GM18520 (cell line): ENCODE measurements at regions not wholly inside any gene's neighbourhood (a gene's known extent, or its start where the extent isn't known, plus 50 kb on each side); places are given as distances from the start of the nearest gene placed in this dataset.
"Not testable (repeated sequence)": the region's sequence is repeated elsewhere in the genome, so short reads cannot be mapped to it uniquely, and the experiment has no call there.

Experiments used
- ATAC-seq: cut with Tn5 transposase; IDR thresholded peaks from one replicate; pipeline ENCODE4 v1.9.1; 2021; ENCODE audit not compliant: unreplicated experiment

DNA sequence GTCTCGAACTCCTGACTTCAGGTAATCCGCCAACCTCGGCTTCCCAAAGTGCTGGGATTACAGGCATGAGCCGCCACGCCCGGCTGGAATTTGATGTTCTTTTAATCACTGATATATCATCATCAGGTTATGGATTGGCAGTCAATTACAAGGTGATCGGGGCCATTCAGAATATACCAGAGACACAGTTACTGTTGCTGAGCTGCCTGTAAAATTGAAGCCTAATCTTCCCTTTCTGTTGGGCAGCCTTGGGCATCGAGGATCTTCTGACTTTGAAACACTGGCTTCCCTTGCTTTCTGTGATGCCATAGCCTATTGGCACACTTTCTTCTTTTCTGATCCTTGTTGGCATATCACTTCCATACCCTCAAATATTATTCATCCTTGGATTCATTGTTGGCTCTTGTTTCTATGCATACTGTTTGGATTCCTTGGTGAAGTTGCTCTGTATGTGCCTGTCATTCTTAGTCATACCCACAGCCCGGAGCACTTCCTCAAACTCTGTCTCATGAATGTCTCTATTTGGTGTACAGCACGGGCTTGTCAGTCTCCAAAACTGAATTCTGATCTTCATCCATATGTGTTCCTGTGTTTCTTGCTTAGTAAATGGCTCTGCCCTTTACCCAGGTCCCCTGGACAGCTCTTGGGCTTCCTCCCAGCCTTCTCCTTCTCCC lies 85.6 kb upstream of the CRYM start:
- ATAC-seq = not testable (repeated sequence)

DNA sequence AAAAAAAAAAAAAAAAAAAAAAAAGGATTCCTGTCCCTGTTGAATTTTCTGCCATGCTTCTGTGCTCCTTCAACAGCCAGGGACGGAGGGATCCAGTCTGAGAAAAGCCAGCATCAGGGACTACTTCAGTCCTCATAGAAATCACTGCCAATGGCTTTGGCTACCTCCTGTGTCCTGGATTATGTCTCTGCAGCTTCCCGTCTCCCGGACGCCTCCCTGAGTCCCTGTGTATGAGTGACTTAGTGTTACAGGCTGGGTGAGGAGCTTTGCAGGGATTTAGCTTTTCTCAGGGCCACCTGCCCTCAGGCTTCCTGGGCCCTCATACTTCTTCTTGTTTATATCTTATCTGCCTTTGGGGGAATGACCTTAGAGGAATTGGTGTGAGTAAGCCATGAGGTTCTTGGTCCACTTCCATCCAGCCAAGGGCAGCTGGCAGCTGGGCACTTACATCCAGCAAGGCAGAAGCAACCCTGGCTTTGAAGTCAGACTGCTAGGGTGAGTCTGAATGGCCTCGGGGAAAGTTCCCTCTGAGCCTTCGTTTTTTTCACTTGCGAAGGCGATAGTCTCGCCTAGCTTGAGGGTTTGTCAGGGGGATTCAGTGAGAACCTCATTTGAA lies 83.6 kb upstream of the CRYM start:
- ATAC-seq = not testable (repeated sequence)

DNA sequence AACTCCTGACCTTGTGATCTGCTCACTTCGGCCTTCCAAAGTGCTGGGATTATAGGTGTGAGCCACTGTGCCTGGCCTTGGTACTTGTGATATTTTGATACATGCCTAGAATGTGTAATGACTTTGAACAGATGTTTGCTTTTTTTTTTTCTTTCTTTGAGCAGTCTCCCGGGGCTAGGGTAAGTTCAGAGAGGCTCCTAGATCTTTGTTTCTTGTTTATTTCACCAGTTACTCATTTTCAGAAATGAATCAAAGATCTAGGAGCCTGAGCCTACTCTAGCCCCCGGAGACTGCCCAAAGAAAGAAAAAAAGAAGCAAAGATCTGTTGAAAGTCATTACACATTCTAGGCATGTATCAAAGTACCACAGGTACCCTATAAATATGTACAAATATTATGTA lies 83.0 kb upstream of the CRYM start:
- not testable (repeated sequence) for ATAC-seq

DNA sequence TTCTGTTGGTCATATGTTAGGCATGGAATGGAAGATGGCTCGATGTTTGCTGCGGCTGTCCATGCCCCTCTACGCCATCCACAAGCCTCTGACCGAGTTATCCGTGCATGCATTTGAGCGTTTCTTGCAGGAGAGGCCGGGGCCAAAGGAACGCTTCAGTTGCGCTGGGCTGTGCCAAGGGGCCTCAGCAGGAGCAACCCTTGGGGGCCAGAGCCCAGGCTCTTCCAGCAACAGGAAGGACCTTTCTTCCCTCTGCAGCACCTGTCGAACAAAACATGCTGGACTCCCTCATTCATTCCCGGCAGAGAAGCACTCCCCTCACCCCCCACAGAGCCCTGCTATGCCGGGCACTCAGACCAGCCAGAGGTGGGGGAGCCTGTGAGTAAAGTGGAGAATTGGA lies 81.4 kb upstream of the CRYM start:
- ATAC-seq = not testable (repeated sequence)

DNA sequence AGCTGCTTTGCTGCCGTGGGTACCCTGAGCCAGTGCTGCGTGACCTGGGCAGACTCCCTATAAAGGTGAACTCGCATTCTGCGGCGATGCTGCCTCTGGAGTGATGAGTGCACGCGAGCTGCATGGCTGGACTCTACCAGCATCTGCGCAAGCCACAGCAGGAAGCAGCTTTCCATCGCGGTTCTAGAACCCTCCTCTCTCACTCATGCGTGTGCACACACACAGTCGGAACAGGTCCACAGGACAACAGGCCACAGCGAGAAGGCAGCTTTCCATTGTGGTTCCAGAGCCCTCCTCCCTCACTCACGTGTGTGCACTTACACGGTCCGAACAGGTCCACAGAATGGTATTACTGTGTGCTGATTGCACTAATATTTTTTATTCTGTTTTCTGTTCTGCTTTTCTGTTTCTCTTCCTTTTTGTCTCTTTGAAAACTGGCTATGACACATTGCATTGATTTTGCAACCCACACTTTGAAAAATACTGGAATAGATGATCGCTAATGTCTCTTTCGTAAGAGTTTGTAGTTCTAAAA lies 80.2 kb upstream of the CRYM start:
- peak; percentile 38 for ATAC-seq

DNA sequence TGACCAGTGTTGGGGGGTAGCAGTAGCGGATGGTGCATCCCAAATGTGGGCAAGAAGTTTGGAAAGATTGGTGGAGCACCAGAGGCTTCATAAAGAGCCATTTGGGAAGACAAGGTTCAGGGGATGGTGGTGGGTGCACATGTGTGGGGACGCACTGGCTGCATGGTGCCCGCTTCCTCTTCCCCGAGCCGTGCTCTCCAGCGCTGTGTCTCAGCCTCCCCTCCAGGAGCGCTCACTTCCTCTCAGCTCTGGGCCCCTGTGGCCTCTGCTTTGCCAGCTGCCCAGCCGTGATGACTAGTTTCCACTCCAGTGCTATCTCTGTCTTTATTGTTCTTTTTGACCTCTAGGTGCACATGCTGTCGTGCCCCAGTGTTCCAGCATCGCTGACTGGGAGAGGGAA lies 78.2 kb upstream of the CRYM start:
- ATAC-seq = not testable (repeated sequence)

DNA sequence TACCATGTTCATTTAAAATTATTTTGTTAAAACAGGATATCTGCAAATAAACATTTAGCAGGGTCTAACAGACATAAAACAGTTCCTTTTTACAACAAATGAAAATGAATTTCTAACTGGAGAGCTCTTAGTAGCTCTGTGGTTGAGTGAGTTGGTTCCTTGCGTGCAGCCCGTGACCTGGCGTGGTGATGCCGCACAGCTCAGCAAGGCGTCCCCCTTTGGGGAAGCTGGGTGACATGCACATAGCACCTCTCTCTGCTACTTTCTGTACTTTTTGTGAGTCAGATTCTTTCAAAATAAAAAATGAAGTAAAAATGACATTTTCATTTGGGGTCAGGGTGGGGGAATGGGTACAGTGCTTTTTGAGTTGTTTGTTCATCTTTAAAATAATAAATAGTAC lies 73.3 kb upstream of the CRYM start:
- ATAC-seq = not testable (repeated sequence)

DNA sequence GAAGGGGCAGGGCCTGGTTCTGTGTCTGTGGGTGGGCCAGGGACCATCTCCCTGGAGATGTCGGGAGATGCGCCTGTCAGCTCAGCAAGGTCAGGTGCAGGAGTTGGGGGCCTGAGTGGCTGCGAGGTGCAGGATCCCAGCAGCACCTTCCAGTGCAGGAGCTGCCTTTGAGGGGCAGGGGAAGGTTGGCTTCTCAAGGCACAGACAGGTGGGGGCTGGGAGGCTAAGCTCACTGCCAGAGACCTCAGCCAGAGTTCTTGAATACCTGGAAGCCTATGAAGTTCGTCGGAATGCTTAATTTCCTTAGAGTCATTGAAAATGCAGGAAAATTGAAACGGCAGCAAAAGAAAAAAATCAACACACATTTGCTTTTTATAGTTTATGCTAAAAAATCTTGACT lies 72.8 kb upstream of the CRYM start:
- not testable (repeated sequence) for ATAC-seq

DNA sequence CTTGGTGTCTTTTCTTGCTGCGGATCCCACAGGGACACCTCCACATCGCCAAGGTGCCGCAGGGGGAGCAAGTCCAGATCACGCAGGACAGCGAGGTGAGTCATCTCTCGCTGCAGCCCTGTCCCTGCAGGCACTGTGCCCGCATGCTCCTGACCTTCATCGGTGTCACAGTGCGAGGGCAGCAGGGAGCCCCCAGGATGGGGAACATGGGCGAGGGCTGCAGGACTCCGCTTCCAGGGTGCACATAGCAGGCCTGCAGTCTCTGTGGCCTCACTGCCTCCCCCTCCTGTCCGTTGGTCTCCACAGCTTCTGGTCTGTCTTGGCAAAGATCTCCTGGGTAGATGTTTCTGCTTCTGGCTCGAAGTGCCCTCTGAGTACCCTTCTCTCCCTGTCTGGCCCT lies 71.2 kb upstream of the CRYM start:
- not testable (repeated sequence) for ATAC-seq

DNA sequence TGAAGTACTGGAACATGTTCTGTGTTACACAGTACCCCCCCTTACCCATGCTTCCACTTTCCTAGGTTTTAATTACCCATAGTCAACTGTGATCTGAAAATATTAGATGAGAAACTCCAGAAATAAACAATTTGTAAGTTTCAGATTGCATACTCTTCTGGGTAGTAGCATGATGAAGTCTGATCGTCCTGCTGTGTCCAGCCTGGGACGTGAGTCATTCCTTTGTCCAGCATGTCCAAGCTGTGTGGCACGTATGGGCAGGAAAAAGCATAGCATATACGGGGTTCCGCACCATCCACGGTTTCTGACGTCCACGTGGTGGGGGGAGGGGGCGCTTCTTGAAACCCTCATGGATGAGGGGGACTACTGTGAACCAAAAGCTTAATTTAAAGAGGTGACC lies 70.7 kb upstream of the CRYM start:
- ATAC-seq = not testable (repeated sequence)

DNA sequence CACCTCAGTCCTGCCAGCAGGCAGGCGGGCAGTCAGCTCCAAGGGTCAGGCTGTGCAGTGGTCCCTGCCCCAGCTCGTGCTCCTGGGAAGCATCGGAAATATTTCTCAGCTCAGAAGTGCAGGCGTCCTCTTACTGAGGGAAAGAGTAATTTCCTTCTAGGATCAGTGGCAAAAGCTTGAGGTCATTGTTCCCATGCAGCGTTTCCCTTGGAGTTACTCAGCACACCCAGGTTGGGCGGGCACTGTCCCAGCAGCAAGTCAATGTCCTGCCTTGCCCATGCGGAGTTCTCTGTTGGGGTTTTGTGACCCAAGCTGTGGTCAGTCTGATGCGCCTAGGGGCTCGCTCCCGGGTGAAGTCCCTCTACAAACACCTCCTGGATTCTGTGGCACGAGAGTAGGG lies 69.4 kb upstream of the CRYM start:
- not testable (repeated sequence) for ATAC-seq

DNA sequence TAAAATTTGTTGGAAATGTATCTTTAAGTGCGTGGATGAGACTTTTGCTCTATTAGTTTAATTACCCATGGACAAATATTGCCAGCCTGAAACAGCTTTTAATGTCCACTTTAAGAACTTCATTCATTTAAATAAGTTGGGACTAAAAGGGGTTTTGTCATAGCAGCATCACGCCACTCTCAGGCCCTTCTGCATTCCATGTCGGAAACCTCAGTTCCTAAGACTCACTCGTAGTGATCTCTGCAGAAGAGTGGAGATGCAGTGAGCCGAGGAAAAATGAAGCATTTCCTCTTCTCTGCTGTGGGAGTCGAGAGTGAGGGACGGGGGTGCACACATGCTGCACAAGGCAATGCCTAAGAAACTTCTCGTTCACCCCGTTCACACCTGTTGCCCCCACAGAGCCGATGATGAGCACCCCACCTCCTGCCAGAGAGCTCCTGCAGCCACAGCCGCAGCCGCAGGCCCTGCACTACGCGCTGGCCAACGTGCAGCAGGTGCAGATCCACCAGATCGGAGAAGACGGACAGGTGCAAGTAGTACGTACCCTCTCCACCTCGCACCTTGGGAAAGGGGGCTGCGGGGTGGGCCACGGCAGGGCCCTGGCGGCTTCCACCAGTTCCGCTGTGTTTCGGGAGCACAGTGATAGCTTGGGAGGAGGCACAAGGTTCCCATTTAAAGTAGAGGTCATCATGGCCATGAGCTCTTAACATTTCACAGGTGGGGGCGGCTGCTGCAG lies 68.8 kb upstream of the CRYM start:
- ATAC-seq = not testable (repeated sequence)

DNA sequence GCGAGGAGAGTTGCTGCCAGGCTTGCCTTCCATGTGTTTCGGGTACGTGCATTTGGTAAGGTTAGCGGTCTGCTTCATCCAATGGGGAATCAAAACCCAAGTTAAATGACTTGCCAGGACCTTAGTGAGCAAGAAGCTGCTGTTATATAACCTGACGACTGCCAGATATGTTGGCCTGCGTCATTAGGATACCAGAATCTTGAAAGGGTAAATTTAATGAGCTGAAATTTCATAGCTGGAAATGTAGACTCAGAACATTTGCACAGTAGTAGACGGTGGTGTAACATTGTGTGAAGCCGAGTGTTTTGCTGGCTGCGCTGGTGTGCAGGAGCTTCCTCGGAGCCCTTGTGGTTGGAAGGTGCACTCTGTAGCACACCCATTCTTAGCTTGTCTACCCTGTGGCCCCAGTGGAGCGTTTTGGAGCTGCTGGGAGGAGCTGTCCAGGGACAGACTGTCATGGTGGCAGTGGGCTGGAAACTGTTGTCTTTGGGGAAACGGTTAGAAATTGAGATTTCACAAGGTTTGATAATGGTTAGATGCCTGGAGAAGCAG lies 66.3 kb upstream of the CRYM start:
- not testable (repeated sequence) for ATAC-seq

DNA sequence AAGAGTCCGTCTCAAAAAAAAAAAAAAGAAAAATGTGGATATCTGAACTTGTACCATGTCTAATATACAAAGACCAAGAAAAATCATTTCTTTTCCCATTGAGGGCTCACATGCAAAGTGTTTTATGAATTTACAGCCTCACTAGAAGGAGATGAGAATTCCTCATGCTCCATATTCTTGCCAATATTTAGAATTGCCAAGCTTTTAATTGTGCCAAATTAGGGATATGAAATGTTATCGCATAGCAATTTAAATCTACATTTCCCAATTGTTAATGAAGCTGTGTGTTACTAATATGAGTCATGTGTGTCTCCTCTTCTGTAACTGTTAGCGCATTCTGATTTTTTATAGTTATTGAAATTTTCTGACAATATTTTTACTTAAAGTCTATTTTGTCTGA lies 63.0 kb upstream of the CRYM start:
- ATAC-seq = no peak

DNA sequence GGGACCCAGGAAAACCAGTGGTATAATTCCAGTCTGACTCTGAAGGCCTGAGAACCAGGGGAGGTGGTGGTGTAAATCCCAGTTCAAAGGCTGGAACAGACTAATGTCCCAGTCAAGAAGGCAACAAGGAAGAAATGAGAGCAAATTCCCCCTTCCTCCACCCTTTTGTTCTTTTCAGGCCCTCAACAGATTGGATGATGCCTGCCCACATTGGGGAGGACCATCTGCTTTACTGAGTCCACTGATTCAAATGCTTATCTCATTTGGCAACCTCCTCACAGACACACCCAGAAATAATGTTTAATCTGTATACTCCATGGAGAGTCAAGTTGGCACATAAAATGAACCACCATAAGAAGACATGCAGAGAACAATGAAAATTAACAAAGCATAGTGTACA lies 61.9 kb upstream of the CRYM start:
- no peak for ATAC-seq

DNA sequence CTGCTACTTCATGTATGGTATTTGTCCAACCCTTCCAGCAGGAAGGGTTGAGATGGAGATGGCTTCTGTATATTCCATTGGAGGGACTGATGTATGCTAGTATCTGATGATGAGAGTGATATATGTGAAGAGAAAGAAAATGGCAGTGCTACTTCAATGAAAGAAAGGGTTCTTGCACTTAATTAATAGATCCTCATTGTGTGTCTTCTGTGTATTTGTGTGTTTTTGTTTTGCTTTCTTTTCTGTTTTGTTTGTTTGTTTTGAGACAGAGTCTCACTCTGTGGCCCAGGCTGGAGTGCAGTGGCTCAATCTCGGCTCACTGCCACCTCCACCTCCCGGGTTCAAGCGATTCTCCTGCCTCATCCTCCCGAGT lies 61.2 kb upstream of the CRYM start:
- ATAC-seq = no peak

DNA sequence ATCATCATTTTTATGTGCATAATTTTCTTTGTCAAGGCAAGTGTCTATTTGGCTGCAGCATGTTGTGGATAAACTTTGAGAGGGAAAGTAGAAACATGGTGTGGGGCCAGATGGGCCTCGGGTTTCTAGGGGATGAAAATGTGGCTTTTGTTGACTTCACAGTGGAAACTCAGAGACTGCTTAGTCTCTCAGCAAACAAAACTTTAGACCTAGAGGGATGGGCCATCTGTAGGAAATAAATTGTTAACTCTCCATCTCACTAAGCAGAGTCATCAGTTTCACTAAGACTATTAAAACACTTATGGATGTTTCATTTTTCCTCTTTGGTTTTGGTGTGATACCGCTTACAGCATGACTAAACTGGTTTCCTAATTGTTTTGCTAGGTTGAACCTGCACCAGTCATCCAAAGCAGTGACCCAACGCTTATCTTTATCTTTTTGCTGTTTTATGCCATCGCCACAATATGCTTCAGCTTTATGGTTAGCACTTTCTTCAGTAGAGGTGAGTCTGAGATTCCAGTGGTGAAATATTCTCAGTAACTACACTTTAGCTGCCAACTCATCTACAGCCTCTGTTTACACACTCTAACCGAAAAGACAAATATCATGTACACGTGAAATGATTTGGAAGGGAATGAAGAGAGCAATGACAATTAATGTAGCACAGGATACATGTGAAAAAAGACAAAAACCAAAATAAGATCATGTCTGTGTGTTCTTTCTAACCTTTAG lies 60.6 kb upstream of the CRYM start:
- no peak for ATAC-seq

DNA sequence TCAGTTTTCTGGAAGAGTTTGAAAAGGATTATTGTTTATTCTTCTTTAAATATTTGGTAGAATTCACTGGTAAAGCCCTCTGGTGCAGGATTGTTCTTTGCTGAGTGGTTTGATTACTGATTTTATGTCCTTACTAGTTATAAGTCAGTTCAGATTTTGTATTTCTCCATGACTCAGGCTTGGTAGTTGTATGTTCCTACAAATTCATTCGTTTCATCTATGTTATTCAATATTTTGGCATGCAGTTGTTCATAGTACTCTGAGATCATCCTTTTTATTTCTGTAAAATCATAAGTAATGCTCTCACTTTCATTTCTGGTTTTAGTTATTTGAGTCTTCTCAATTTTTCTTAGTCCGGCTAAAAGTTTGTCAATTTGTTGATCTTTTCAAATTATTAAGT lies 58.1 kb upstream of the CRYM start:
- ATAC-seq = no peak

DNA sequence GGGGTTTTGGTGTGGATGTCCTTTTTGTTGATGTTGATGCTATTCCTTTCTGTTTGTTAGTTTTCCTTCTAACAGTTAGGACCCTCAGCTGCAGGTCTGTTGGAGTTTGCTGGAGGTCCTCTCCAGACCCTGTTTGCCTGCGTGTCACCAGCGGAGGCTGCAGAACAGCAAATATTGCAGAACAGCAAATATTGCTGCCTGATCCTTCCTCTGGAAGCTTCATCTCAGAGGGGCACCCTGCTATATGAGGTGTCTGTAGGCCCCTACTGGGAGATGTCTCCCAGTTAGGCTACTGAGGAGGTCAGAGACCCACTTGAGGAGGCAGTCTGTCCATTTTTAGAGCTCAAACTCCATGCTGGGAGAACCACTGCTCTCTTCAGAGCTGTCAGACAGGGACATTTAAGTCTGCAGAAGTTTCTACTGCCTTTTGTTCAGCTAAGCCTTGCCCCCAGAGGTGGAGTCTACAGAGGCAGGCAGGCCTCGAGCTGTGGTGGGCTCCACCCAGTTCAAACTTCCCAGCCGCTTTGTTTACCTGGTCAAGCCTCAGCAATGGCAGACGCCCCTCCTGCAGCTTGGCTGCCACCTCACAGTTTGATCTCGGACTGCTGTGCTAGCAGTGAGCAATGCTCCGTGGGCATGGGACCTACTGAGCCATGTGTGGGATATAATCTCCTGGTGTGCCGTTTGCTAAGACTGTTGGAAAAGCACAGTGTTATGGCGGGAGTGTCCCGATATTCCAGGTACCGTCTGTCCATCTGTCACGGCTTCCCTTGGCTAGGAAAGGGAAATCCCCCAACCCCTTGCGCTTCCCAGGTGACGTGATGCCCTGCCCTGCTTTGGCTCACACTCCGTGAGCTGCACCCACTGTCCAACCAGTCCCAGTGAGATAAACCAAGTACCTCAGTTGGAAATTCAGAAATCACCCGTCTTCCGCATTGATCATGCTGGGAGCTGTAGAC lies 56.4 kb upstream of the CRYM start:
- not testable (repeated sequence) for ATAC-seq

DNA sequence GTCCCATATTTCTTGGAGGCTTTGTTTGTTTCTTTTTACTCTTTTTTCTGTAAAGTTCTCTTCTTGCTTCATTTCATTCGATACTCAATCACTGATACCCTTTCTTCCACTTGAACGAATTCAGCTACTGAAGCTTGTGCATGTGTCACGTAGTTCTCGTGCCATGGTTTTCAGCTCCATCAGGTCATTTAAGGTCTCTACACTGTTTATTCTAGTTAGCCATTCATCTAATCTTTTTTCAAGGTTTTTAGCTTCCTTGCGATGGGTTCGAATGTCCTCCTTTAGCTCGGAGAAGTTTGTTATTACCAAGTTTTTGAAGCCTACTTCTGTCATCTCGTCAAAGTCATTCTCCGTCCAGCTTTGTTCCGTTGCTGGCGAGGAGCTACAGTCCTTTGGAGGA lies 55.6 kb upstream of the CRYM start:
- ATAC-seq = not testable (repeated sequence)
